ENCODE measurements at regions not wholly inside any gene's neighbourhood (a gene's known extent, or its start where the extent isn't known, plus 50 kb on each side); places are given as distances from the start of the nearest gene placed in this dataset.

GRCh38 chr4:160021870-160022269 is 919.0 kb downstream of the RAPGEF2 start:
- TF ChIP-seq, protein P1, sequence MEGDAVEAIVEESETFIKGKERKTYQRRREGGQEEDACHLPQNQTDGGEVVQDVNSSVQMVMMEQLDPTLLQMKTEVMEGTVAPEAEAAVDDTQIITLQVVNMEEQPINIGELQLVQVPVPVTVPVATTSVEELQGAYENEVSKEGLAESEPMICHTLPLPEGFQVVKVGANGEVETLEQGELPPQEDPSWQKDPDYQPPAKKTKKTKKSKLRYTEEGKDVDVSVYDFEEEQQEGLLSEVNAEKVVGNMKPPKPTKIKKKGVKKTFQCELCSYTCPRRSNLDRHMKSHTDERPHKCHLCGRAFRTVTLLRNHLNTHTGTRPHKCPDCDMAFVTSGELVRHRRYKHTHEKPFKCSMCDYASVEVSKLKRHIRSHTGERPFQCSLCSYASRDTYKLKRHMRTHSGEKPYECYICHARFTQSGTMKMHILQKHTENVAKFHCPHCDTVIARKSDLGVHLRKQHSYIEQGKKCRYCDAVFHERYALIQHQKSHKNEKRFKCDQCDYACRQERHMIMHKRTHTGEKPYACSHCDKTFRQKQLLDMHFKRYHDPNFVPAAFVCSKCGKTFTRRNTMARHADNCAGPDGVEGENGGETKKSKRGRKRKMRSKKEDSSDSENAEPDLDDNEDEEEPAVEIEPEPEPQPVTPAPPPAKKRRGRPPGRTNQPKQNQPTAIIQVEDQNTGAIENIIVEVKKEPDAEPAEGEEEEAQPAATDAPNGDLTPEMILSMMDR (IDR thresholded peaks at IDR 0.05) = no peak
- TF ChIP-seq POLR2A (IDR thresholded peaks at IDR 0.05) = no peak
